GM18909 (cell line): ENCODE measurements at regions not wholly inside any gene's neighbourhood (a gene's known extent, or its start where the extent isn't known, plus 50 kb on each side); places are given as distances from the start of the nearest gene placed in this dataset.

ENCODE experiments used
- ATAC-seq: cut with Tn5 transposase; IDR thresholded peaks from one replicate; pipeline ENCODE4 v1.9.1; 2021; ENCODE audit warnings: mild to moderate bottlenecking; ENCODE audit not compliant: unreplicated experiment, poor library complexity

DNA sequence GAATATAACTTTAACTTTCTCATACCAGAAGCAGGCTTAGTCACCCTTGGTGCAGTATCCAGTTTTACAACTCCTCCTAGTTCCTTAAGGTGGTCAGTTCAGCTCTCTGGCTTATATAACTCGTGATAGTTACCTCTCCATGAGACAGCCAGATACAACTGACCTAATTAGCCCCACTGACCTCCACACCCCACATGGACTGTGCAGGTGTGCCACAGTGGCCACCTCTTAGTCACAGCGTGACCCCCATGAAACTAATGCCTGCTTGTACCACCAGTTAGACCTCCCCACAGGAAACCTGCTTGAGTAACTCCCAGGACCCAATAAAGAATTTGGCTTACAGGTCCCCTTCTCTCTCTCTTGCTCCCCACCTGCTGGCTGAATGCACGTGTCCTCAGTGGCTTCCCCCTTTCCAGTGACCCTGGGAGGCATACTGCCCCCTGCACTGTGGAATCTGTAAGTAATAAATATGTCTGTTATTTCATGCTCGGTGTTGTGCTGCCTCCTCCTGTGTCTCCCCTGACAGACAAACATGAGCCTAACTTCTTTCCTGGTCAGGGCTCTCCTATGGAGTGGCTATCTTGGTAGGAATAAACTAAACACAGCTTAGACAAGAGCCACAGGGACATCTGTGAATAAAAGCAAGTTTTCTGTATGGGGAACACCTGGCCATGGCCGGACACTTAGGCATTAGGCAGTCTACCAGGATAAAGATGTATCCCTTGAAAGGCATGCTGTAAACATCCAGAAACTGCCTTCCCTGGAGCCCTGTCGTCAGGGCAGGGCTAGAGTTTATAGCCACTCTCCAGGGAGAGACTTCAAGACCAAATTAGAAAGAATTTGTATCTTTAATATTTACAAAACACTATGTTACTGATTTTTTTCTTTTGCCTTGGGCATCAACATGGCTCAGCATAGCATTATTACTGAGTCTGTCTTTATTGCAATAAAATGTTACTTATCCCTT lies 209.7 kb upstream of the BOD1L1 start:
- ATAC-seq = no peak

DNA sequence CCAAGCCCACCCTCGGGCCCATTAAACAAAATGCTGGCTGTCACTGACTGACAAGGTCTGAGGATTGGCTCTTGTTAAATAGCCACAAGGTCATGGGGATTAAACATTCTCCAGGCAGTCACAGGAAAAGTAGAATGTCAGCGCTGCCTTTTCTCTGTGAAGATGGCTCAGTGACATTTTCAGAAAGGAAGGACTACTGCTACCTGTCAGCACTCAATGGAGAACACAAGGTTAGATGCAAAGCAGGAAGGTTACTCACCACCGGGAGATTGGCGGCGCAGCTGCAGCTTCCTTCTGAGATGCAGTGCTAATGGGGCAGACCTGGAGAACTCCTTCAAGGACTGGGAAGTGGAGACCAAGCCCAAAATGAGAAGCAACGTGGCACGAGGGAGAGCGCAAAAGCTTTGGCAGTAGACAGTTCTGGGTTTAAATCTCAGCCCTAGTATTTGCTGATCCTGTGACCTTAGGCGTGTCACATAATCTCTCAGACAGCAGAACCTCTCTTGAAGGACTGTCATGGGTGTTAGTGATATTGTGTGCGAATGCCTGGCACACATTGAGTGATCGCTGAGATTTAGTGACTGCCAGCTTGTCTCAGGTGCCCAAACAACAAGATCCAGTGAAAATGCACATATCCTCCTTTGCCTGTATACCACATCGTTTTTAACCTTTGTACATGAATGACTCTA lies 213.1 kb upstream of the BOD1L1 start:
- ATAC-seq = no peak

DNA sequence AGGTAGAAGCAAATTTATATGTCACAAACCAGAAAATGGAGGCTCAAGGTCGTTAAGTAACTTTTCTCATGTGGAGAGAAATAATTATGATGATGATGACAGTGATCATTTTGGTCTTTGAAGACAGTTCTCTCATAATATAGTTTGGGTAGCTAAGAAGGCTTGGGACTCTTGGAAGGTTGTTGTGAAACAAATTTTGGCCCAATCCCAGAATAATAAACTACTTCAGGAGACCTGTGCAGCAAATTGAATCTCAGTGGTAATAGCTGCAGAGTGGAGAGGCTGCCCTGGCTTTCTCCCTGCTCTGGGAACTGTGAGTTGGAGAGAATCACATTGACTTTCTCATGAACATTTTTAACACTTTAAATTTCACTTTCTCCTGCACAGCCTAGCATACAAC lies 217.2 kb upstream of the BOD1L1 start:
- no peak for ATAC-seq

DNA sequence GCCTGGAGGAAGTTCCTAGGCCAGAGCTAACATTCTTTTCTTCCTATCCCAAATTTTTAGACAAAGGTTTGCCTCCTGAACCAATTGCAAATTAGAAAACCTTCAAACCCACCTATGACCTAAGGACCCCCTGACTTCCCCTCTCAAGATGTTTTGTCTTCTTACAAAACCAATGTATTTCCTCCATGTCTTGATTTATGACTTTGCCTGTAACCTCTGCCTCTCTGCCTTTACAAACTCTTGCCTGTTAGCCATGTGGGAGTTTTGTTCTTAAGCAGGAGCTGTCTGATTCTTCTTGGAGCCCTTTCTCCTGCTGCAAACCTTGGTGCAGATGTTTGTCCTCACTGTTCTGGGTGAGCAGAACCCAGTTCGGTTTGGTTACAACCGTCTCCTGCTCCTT lies 222.3 kb upstream of the BOD1L1 start:
- ATAC-seq = no peak

DNA sequence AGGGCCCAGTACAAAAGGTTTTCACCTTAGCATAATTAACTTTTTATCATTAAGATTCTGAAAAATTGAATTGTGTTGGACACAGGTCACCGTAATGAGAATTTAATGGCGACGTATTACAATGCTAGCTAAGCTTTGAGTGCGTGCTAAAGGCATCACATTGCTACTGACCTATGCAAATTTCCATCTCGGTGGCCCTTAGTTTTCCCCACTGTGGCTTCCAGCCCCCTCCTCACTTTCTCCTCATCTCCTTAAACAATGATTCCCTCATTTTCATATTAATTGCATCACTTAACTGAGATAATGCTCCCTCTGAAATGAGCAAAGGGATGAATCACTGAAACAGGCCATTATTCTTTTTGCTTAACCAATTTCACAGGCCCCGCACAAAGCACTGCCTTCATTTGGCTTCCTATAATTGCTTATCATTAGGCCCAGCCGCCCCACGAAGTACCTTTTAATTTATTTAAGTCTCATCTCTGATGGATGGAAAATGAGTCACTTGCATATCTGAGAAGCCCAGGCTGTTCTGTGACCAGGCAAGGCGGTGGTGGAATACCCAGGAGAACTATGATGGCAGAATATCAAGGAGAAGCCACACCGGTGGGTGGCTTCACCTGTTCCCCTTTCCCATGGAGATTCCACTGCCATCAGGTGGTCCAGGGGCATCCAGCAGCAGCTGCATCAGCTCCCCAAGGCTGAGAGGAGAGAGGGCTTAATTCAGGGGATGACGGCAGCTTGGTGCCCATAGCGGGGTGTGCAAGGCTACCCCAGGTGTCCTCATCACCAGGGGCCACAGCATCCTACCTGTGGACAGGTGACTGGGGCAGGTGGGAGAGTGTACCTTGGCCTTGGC lies 223.8 kb upstream of the BOD1L1 start:
- no peak for ATAC-seq

DNA sequence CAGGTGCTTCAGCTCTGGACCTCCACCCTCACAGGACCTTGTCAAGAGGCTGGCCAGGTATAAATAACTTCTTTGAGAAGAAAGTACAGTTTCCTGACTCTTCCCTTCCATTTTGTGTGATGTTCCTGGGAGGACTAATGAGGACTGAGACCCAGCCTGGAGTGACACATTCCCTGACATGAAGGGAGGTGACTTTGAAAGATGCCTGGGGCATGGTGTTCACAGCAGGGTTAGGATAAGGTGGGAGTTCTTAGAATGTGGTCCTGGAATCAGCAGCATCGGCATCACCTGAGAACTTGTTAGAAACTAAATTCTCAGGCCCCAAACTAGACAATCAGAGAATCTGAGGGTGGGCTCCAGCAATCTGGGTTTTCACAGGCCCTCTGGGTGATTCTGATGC lies 224.9 kb upstream of the BOD1L1 start:
- ATAC-seq = no peak

DNA sequence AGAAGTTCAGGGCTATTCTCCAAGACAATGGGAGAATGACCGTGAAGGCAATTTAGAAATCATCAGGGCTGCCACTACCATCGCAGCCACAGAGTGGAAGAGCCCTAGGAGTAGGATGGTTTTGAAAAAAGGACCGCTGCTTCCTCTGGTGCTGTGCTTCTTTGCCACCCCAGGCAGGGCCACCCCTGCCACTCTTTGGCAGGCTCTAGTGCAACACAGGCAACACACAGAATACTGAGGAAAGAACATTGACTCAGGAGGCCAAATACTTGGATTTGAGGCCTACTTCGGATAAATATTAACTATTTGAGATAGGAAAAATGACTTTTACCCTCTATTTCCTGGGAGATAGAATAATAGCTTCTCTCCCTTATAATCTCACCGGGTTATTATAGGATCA lies 228.9 kb upstream of the BOD1L1 start:
- no peak for ATAC-seq

DNA sequence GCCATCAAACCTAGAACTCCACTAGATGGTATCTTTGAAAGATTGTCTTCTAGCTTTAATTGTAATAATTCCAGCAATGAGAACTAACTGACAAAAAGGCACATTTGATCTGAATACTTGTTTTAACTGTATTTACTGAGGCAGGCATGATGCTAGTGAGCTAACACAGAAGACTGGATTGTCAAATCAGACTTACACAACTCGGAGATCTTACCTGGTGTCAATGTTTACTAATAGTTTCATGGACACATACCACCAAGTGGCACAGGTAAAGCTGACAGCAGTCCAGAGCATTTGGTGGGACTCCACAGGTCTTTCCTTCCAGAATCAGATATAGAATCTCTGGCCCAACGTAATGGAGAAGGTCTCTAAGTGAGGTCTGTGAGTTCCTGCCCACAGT lies 229.9 kb upstream of the BOD1L1 start:
- ATAC-seq = no peak

DNA sequence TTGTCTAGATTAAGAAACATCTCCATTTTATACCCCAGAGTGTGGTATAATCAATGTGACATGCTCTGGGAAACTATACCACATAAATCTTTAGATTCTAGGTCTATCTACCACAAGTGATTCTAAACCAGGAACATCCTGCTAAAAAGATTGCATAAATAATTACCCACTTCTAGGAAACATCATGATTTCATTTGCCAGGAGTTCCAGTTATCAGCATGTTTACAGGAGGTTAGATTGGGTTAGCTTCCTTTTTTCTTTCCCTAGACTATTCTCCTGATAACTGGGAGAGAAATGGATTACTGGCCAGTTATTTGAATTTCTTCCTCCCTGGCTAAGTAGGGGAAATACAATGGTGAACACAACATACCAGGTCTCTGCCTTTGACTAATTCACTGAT lies 230.3 kb upstream of the BOD1L1 start:
- no peak for ATAC-seq

DNA sequence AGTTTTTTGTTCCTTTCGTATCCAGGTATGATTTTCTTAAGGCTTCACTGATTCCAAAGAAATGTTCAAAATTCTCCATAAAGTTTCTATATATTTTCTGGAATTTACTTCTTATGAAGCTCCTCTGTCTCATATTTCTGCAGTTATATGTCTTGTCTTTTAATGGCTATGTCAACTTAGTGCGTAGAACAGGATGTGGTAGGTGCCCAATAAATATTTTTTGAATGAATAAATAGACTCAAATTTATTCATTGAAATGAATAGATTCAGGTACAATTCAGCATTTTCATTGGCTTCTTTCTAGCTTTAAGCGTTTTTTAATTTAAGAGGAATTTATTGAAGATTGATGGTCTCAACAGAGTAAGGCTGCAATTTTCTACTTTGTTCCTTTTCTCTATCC lies 231.9 kb upstream of the BOD1L1 start:
- ATAC-seq = no peak

DNA sequence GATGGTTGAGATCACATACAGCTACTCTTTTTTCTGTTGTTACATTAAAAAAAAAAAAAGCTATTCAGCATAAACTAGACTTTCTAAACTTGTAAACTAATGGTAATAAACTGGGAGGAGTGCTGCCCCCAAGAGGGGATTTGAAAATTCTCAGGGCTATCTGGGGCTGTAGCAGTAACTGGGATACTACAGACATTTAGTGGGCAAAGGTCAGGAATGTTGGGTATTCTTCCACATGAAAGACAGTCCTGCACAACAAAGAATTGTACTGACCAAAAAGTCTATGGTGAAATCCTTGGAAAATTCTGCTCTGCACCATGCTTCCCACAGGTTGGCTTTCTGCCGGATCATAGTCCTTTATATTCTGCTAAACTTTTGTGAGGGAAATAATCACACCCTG lies 232.6 kb upstream of the BOD1L1 start:
- no peak for ATAC-seq

DNA sequence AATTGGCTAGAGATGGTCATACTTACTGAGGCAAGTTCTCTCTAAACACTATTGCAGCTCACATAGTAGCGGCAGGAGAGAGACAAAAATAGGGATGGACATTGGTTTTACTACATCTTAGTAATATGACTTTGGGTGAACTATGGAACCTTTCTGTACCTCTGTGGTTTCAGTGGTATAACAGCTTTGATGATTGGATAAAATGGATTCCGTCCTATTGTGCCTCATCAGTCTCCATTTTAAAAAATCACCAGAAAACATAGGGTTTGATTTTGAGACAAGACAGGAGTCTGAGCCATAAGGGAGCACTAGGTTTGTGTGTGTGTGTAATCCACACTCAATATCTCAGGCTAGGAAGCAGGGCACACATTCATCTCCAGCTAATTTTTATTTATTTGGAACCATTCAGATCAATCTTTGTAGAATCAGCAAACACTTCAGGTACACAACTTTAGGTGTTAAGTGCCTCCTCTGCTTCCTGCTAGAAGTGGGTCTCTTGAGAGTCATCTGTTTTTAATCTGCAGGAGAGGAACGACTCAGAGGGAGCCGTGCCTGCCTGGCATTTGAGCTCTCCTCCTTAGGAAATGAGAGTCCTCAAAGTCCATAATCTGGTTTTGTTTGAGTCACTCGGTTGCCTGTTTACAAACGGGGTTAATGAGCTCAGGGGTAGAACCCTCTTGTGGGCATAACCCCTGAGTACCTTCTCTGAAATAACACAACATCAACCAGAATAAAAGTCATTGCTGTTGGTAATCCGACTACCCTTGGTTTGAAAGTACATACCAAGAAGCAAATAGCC lies 238.5 kb upstream of the BOD1L1 start:
- ATAC-seq = no peak

DNA sequence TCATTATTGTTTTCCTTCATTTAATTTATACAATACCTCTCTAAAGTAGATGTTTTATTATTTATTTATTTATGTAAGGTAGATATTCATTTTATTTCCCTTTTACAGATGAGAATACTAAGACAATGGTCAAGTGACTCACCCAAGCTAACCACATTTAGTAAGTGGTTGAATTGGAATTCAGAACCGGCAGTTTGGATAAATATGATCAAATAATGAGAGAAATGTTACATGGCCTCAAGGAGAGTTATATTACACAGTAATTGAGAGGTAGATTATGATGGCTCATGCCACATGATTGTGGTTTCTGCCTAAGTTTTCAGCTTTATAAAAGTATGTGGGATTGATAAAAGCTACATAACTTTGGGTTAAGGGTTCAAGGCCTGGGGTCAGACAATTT lies 239.4 kb upstream of the BOD1L1 start:
- ATAC-seq = no peak

DNA sequence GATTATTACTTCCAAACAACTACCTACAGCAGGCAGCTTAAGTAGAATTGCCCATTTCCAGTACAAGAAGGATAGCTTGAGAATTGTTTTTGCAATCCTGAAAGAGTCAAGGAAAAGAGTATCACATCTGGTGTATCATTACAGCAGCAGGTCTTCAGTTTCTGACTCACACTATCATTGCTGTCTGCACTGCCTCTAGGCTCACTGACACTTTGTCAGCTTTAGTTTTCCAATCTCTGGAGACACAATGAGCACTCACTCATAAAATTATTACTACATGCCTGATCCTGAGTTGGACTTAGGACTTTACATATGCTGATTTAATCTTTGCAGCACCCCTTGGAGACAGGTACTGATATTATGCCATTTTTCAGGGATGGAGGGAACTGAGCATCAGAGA lies 244.6 kb upstream of the BOD1L1 start:
- ATAC-seq = no peak

DNA sequence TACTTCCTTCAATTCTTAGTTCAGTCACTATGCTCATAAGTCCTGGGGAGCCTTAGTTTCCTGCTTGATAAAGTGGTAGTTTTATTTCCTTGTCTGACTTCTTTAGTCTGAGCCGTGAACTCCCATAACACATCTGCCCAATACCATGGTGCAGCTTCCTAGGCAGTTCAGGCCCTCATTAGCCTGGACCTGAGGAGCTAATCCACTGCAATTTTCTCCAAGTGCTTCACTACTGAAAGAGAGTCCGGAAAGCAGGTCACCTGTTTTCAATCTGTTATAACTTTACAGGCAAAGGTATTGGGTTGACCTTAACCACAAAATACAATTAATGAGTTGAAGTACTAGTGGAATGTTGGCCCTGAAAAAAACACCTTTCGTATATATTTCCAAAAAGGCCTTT lies 245.4 kb upstream of the BOD1L1 start:
- ATAC-seq = no peak

DNA sequence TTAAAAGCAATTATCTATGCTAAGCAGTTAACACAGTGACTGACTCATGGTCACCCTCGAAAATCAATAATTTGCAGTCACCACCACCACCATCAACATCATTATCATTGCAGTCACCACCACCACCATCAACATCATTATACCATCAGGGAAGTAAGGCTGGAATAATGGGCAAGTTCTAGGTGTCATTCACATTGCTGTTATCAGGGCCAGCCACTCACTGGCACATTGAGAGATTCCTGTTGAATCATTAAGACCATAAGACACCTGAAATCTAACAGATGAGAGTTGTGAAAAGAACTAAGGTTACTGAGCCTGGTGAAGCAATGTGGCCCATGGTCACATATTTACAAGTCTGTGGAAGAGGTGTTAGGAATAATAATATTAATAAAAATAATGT lies 247.7 kb upstream of the BOD1L1 start:
- ATAC-seq = no peak

DNA sequence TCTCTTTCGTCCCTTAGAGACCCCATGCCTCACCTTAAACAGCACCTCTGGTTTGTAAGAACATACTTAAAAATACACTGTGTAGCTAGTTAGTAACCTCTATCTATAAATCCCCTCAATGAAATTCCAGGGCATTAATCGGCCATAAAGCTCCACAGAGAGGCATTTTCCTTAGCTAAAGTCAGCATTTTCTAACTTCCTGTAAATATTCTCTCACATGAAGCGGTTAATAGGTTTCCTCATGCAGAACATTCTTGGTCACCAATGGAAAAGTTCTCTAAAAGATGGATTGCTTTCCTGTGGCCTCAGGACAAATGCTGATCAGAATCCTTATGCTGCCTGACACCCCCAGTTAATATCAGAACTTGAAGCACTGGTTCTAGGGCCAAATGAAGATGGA lies 248.6 kb upstream of the BOD1L1 start:
- ATAC-seq = no peak

DNA sequence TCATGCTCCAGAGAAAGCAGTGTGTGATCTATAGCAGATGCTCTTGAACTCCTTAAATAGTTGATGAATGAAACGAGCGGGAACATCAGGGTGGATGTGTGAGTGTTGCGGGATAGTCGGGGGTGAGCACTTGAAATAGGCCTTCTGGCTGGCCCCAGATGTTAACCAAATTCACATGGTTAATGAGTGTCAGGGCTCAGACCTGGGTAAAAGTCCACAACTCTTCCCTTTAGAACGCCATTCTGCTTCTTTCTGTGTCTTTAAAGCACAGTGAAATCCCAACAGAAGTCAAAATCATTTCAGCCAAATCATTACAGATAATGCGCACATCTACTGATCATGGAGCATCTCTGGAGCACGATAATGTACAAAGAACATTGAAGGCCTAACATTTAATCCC lies 249.4 kb upstream of the BOD1L1 start:
- no peak for ATAC-seq

DNA sequence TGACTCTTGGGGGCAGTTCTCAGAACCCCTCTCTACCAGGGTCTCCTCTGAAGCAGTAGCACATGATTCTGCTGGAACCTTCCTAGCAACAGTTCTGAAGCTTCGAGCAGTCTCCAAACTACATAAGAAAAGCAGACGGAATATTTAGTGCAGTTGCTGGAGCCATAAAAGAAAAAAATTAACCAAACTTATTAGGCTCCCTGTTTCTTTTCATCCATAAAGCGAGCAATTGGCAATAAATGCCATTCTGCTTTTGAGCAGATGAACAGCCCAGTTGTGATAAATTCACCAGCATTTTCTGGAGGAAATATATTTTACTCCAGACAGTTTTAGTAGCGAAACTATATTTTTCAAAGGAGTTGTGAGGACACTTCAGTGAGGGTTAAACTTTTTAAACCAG lies 250.1 kb upstream of the BOD1L1 start:
- no peak for ATAC-seq

DNA sequence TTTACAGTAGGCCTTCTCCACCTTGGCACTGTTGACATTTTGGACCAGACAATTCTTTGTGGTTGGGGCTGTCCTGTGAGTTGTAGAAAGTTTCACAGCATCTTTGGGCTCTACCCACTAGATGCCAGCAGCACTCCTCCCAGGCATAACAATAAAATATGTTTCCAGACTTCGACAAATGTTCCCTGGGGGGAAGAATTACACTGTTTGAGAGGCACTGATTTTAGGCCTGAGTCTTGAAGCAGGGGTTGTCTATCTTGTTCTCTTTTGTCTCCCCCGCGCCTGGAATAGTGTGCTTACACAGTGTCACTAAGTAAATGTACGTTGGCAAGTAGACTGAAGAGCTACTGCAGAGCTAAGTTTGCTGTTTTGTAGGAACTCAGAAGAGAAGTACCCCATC lies 254.4 kb upstream of the BOD1L1 start:
- ATAC-seq = no peak
